Naive thymus-derived CD8-positive, alpha-beta T cell (primary cell): ENCODE measurements at regions not wholly inside any gene's neighbourhood (a gene's known extent, or its start where the extent isn't known, plus 50 kb on each side); places are given as distances from the start of the nearest gene placed in this dataset.

Experiments
- ATAC-seq, 2 donors: fragments of 150-1000 bp; cut with Tn5 transposase in 1 of 2; sonication (Bioruptor Pico), chemical (Tn5 transposase) in 1 of 2; 1 replicate in 1 of 2; 2 replicates in 1 of 2; pipeline ENCODE4 v1.10.0; 2021; ENCODE audit warnings: mild to moderate bottlenecking in 2 of 2, moderate library complexity in 2 of 2
- POLR2A ChIA-PET: fragments of 350-600 bp; sonication (Branson Sonifier 250); formaldehyde crosslinking; loops from one replicate; lab custom pipeline; 2021; ENCODE audit warnings: antibody characterized with exemption; lab: Charles Lee
- DNase-seq, 10 donors: peaks; one replicate each; pipeline versions ENCODE4 v3.0.0 to v3.0.0-alpha.2; 2020 to 2022
- H3K27ac Mint-ChIP-seq, 10 donors: one replicate each; pipeline ENCODE4 v1.8.0; 2020 to 2022; ENCODE audit warnings: mild to moderate bottlenecking in 10 of 10, mixed read lengths in 10 of 10, moderate library complexity in 4 of 10, inconsistent platforms in 1 of 10
- H3K27me3 Mint-ChIP-seq, 5 donors: one replicate each; pipeline ENCODE4 v1.8.0; 2021 to 2022; ENCODE audit warnings: mixed read lengths in 5 of 5
- H3K36me3 Mint-ChIP-seq, 3 donors: one replicate each; pipeline ENCODE4 v1.8.0; 2020 to 2022; ENCODE audit warnings: mixed read lengths in 3 of 3, mild to moderate bottlenecking in 2 of 3, inconsistent platforms in 1 of 3
- H3K4me1 Mint-ChIP-seq, 4 donors: one replicate each; pipeline ENCODE4 v1.8.0; 2021 to 2022; ENCODE audit warnings: mixed read lengths in 4 of 4
- H3K4me3 Mint-ChIP-seq, 10 donors: one replicate each; pipeline ENCODE4 v1.8.0; 2020 to 2022; ENCODE audit warnings: mild to moderate bottlenecking in 10 of 10, mixed read lengths in 10 of 10, moderate library complexity in 6 of 10, inconsistent platforms in 1 of 10
- H3K9me3 Mint-ChIP-seq, 9 donors: one replicate each; pipeline ENCODE4 v1.8.0; 2020 to 2022; ENCODE audit warnings: mixed read lengths in 9 of 9, mild to moderate bottlenecking in 3 of 9, inconsistent platforms in 1 of 9, moderate library complexity in 1 of 9

GRCh38 chr12:91863702-91864101 lies 281.9 kb downstream of the BTG1 start:
- ATAC-seq (peak; percentile 53 to 62), DNase-seq (peak in 1 of 10 donors; percentile 9)
- Mint-ChIP-seq H3K27ac (peak overlapping the region in 9 of 10 donors; percentile 76 to 90 (median 82)), H3K4me3 (peak overlapping the region in 8 of 10 donors; percentile 12 to 55 (median 31)), H3K27me3 (no peaks in the 10 kb centered on the region), H3K9me3 (peaks cover 0 to 4% (median 2%) of the 10 kb centered on the region in 9 donors), H3K4me1 (peaks cover 26 to 56% (median 43%) of the 10 kb centered on the region in 4 donors), H3K36me3 (peaks cover 0 to 3% (median 1%) of the 10 kb centered on the region in 3 donors)
- POLR2A ChIA-PET, result interaction anchor here (0.6 to 1.7 kb wide), 5 partner anchors 11 to 305 kb away, joined by 3 to 5 read pairs (median 3); partner anchors contain the start of gene BTG1

- Mint-ChIP-seq H3K27ac (peak overlapping the region in 5 of 10 donors; percentile 16 to 47 (median 24)), H3K4me3 (peak overlapping the region in 1 of 10 donors; percentile 10)
Observed at GRCh38 chr12:91861554-91861953, 284.1 kb downstream of the BTG1 start.

GRCh38 chr12:91859347-91859746 lies 286.3 kb downstream of the BTG1 start:
- peak overlapping the region in 1 of 10 donors; percentile 70 for H3K27ac Mint-ChIP-seq
- DNase-seq (no peak), ATAC-seq (no peak)
- POLR2A ChIA-PET, result interaction anchor here (0.6 to 2.5 kb wide), 3 partner anchors 11 to 35 kb away, joined by 3 to 8 read pairs (median 8); no protein-coding TSS in a partner anchor
- peaks cover 23 to 47% (median 37%) of the 10 kb centered on the region in 4 donors for H3K4me1 Mint-ChIP-seq
- H3K4me3 Mint-ChIP-seq, result no peak overlapping the region
- peaks cover 0 to 3% (median 0%) of the 10 kb centered on the region in 9 donors for H3K9me3 Mint-ChIP-seq
- peaks cover 0 to 4% (median 3%) of the 10 kb centered on the region in 3 donors for H3K36me3 Mint-ChIP-seq
- no peaks in the 10 kb centered on the region for H3K27me3 Mint-ChIP-seq

More at GRCh38 chr12:91861554-91861953, 284.1 kb downstream of the BTG1 start:
- Mint-ChIP-seq H3K9me3 (peaks cover 0 to 4% (median 2%) of the 10 kb centered on the region in 9 donors), H3K27me3 (no peaks in the 10 kb centered on the region), H3K36me3 (peaks cover 0 to 4% (median 3%) of the 10 kb centered on the region in 3 donors), H3K4me1 (peaks cover 23 to 53% (median 43%) of the 10 kb centered on the region in 4 donors)
- DNase-seq (no peak), ATAC-seq (no peak)
- POLR2A ChIA-PET, result no interaction called here

GRCh38 chr12:91857813-91858542 lies 287.7 kb downstream of the BTG1 start:
- peak overlapping the region in 6 of 10 donors; percentile 0 to 40 (median 16) for H3K27ac Mint-ChIP-seq
- H3K36me3 Mint-ChIP-seq, result peaks cover 0 to 4% (median 3%) of the 10 kb centered on the region in 3 donors
- POLR2A ChIA-PET, result interaction anchor here (0.7 to 2.5 kb wide), 3 partner anchors 12 to 203 kb away, joined by 3 to 8 read pairs (median 3); no protein-coding TSS in a partner anchor
- H3K27me3 Mint-ChIP-seq, result no peaks in the 10 kb centered on the region
- H3K4me1 Mint-ChIP-seq, result peaks cover 17 to 38% (median 29%) of the 10 kb centered on the region in 4 donors
- H3K4me3 Mint-ChIP-seq, result no peak overlapping the region
- ATAC-seq, result no peak
- no peak for DNase-seq
- peaks cover 0 to 3% (median 0%) of the 10 kb centered on the region in 9 donors for H3K9me3 Mint-ChIP-seq

GRCh38 chr12:91854725-91855124 lies 290.9 kb downstream of the BTG1 start:
- POLR2A ChIA-PET, result interaction anchor here (0.7 kb wide), 1 partner anchor 22 kb away, joined by 4 read pairs; no protein-coding TSS in a partner anchor
- peaks cover 10 to 31% (median 21%) of the 10 kb centered on the region in 4 donors for H3K4me1 Mint-ChIP-seq
- H3K36me3 Mint-ChIP-seq, result peaks cover 0 to 4% (median 3%) of the 10 kb centered on the region in 3 donors
- DNase-seq (no peak), ATAC-seq (no peak)
- peaks cover 0 to 3% (median 0%) of the 10 kb centered on the region in 9 donors for H3K9me3 Mint-ChIP-seq
- H3K4me3 Mint-ChIP-seq, result no peak overlapping the region
- H3K27ac Mint-ChIP-seq, result peak overlapping the region in 4 of 10 donors; percentile 31 to 71 (median 44)
- H3K27me3 Mint-ChIP-seq, result no peaks in the 10 kb centered on the region

GRCh38 chr12:91853350-91854127 lies 292.1 kb downstream of the BTG1 start:
- DNase-seq, result no peak
- Mint-ChIP-seq H3K4me3 (no peak overlapping the region), H3K27ac (peak overlapping the region in 3 of 10 donors; percentile 15 to 76 (median 29)), H3K36me3 (peaks cover 0 to 2% (median 0%) of the 10 kb centered on the region in 3 donors), H3K4me1 (peaks cover 9 to 29% (median 21%) of the 10 kb centered on the region in 4 donors), H3K9me3 (no peaks in the 10 kb centered on the region), H3K27me3 (no peaks in the 10 kb centered on the region)
- no peak for ATAC-seq
- POLR2A ChIA-PET, result interaction anchor here (0.7 to 1.0 kb wide), 2 partner anchors 10 to 100 kb away, joined by 5 read pairs; no protein-coding TSS in a partner anchor

GRCh38 chr12:91852634-91853033 lies 293.0 kb downstream of the BTG1 start:
- Mint-ChIP-seq H3K27ac (peak overlapping the region in 4 of 10 donors; percentile 3 to 57 (median 48)), H3K4me3 (no peak overlapping the region), H3K36me3 (peaks cover 0 to 2% (median 0%) of the 10 kb centered on the region in 3 donors), H3K4me1 (peaks cover 8 to 20% (median 19%) of the 10 kb centered on the region in 4 donors), H3K9me3 (no peaks in the 10 kb centered on the region), H3K27me3 (no peaks in the 10 kb centered on the region)
- POLR2A ChIA-PET, result interaction anchor here (0.7 to 1.0 kb wide), 2 partner anchors 11 to 99 kb away, joined by 5 read pairs; no protein-coding TSS in a partner anchor
- DNase-seq, result no peak
- ATAC-seq, result no peak

- H3K4me1 Mint-ChIP-seq, result peaks cover 8 to 19% (median 17%) of the 10 kb centered on the region in 4 donors
- POLR2A ChIA-PET, result interaction anchor here (0.7 kb wide), 1 partner anchor 10 kb away, joined by 3 read pairs; no protein-coding TSS in a partner anchor
- H3K27ac Mint-ChIP-seq, result peak overlapping the region in 2 of 10 donors; percentile 13 to 46
Observed at GRCh38 chr12:91851741-91852477, 293.7 kb downstream of the BTG1 start.

GRCh38 chr12:91846466-91847055 lies 299.1 kb downstream of the BTG1 start:
- Mint-ChIP-seq H3K27me3 (no peaks in the 10 kb centered on the region), H3K4me3 (peak overlapping the region in 1 of 10 donors; percentile 43), H3K27ac (peak overlapping the region in 1 of 10 donors; percentile 28), H3K4me1 (peaks cover 0 to 22% (median 13%) of the 10 kb centered on the region in 4 donors), H3K9me3 (peaks cover 5 to 31% (median 15%) of the 10 kb centered on the region in 9 donors), H3K36me3 (peaks cover 0 to 25% (median 15%) of the 10 kb centered on the region in 3 donors)
- no peak for DNase-seq
- no peak for ATAC-seq
- POLR2A ChIA-PET, result interaction anchor here (0.9 kb wide), 1 partner anchor 299 kb away, joined by 5 read pairs; the partner anchor contains the start of gene BTG1

More at GRCh38 chr12:91851741-91852477, 293.7 kb downstream of the BTG1 start:
- Mint-ChIP-seq H3K27me3 (no peaks in the 10 kb centered on the region), H3K4me3 (no peak overlapping the region), H3K36me3 (peaks cover 0 to 5% (median 0%) of the 10 kb centered on the region in 3 donors), H3K9me3 (no peaks in the 10 kb centered on the region)
- DNase-seq (no peak), ATAC-seq (no peak)

GRCh38 chr12:91845365-91845764 lies 300.3 kb downstream of the BTG1 start:
- H3K27ac Mint-ChIP-seq, result peak overlapping the region in 8 of 10 donors; percentile 12 to 86 (median 65)
- ATAC-seq (peak; percentile 67 to 75), DNase-seq (peak in 2 of 10 donors; percentile 9 to 17)
- peaks cover 5 to 41% (median 20%) of the 10 kb centered on the region in 9 donors for H3K9me3 Mint-ChIP-seq
- POLR2A ChIA-PET, result no interaction called here
- H3K4me1 Mint-ChIP-seq, result peaks cover 0 to 20% (median 12%) of the 10 kb centered on the region in 4 donors
- no peaks in the 10 kb centered on the region for H3K27me3 Mint-ChIP-seq
- H3K4me3 Mint-ChIP-seq, result peak overlapping the region in 5 of 10 donors; percentile 13 to 42 (median 27)
- peaks cover 0 to 30% (median 21%) of the 10 kb centered on the region in 3 donors for H3K36me3 Mint-ChIP-seq

- Mint-ChIP-seq H3K36me3 (peaks cover 0 to 25% (median 21%) of the 10 kb centered on the region in 3 donors), H3K9me3 (peaks cover 5 to 41% (median 20%) of the 10 kb centered on the region in 9 donors), H3K27ac (peak overlapping the region in 3 of 10 donors; percentile 20 to 44 (median 27)), H3K4me1 (peaks cover 0 to 20% (median 12%) of the 10 kb centered on the region in 4 donors), H3K27me3 (no peaks in the 10 kb centered on the region), H3K4me3 (no peak overlapping the region)
- ATAC-seq (no peak), DNase-seq (no peak)
- POLR2A ChIA-PET, result interaction anchor here (0.6 to 1.4 kb wide), 3 partner anchors 8 to 16 kb away, joined by 3 to 4 read pairs (median 3); no protein-coding TSS in a partner anchor
Observed at GRCh38 chr12:91841822-91842221, 303.8 kb downstream of the BTG1 start.
